Activated naive CD4-positive, alpha-beta T cell treated with anti-CD3 and anti-CD28 coated beads, Interleukin-2, amount 10 ng/mL, durations not matched to agents 7 days and 5 days (primary cell): ENCODE measurements at regions not wholly inside any gene's neighbourhood (a gene's known extent, or its start where the extent isn't known, plus 50 kb on each side); places are given as distances from the start of the nearest gene placed in this dataset.
"Not testable (repeated sequence)": the region's sequence is repeated elsewhere in the genome, so short reads cannot be mapped to it uniquely, and the experiment has no call there.

Experiments used
- CTCF ChIA-PET: fragments of 350-600 bp; sonication (Branson Sonifier 250); formaldehyde crosslinking; loops from one replicate; lab custom pipeline; 2021; ENCODE audit warnings: antibody characterized with exemption; lab: Charles Lee
- DNase-seq: peaks from one replicate; pipeline ENCODE4 v3.0.0-alpha.2; 2020
- H3K27ac Mint-ChIP-seq: one replicate; pipeline ENCODE4 v1.8.0; 2021; ENCODE audit warnings: mild to moderate bottlenecking, moderate library complexity, mixed read lengths
- H3K27me3 Mint-ChIP-seq: one replicate; pipeline ENCODE4 v1.8.0; 2021; ENCODE audit warnings: mild to moderate bottlenecking, mixed read lengths
- H3K36me3 Mint-ChIP-seq: one replicate; pipeline ENCODE4 v1.8.0; 2021; ENCODE audit warnings: mixed read lengths
- H3K4me1 Mint-ChIP-seq: one replicate; pipeline ENCODE4 v1.8.0; 2021; ENCODE audit warnings: mixed read lengths
- H3K4me3 Mint-ChIP-seq: one replicate; pipeline ENCODE4 v1.8.0; 2021; ENCODE audit warnings: mild to moderate bottlenecking, moderate library complexity, mixed read lengths
- H3K9me3 Mint-ChIP-seq: one replicate; pipeline ENCODE4 v1.8.0; 2021; ENCODE audit warnings: mixed read lengths

GRCh38 chr1:67611846-67612245, 73.2 kb upstream of the GADD45A start:
- no peaks in the 10 kb centered on the region for H3K36me3 Mint-ChIP-seq
- H3K9me3 Mint-ChIP-seq, result no peaks in the 10 kb centered on the region
- H3K27ac Mint-ChIP-seq, result no peak overlapping the region
- H3K4me3 Mint-ChIP-seq, result no peak overlapping the region
- DNase-seq, result no peak
- H3K27me3 Mint-ChIP-seq, result peaks cover 11% of the 10 kb centered on the region
- CTCF ChIA-PET, result no interaction called here
- peaks cover 6% of the 10 kb centered on the region for H3K4me1 Mint-ChIP-seq

GRCh38 chr1:67612788-67613241, 72.2 kb upstream of the GADD45A start:
- no peak for DNase-seq
- Mint-ChIP-seq H3K4me3 (no peak overlapping the region), H3K27ac (no peak overlapping the region), H3K36me3 (no peaks in the 10 kb centered on the region), H3K9me3 (no peaks in the 10 kb centered on the region), H3K27me3 (peaks cover 11% of the 10 kb centered on the region), H3K4me1 (peaks cover 2% of the 10 kb centered on the region)
- CTCF ChIA-PET, result no interaction called here

- CTCF ChIA-PET, H3K9me3 Mint-ChIP-seq, H3K4me3 Mint-ChIP-seq, H3K4me1 Mint-ChIP-seq, DNase-seq, H3K36me3 Mint-ChIP-seq, H3K27ac Mint-ChIP-seq: not testable (repeated sequence)
- peaks cover 13% of the 10 kb centered on the region for H3K27me3 Mint-ChIP-seq
Observed at GRCh38 chr1:67613479-67613878, 71.5 kb upstream of the GADD45A start.

- peaks cover 18% of the 10 kb centered on the region for H3K27me3 Mint-ChIP-seq
- H3K4me3 Mint-ChIP-seq, result no peak overlapping the region
- H3K27ac Mint-ChIP-seq, result no peak overlapping the region
- no peaks in the 10 kb centered on the region for H3K9me3 Mint-ChIP-seq
- no peak for DNase-seq
- no peaks in the 10 kb centered on the region for H3K36me3 Mint-ChIP-seq
- CTCF ChIA-PET, result no interaction called here
- no peaks in the 10 kb centered on the region for H3K4me1 Mint-ChIP-seq
Observed at GRCh38 chr1:67614511-67614934, 70.5 kb upstream of the GADD45A start.

- Mint-ChIP-seq H3K4me3 (no peak overlapping the region), H3K9me3 (no peaks in the 10 kb centered on the region), H3K36me3 (no peaks in the 10 kb centered on the region), H3K27ac (no peak overlapping the region), H3K4me1 (no peaks in the 10 kb centered on the region), H3K27me3 (peaks cover 23% of the 10 kb centered on the region)
- CTCF ChIA-PET, result no interaction called here
- DNase-seq, result no peak
Observed at GRCh38 chr1:67615886-67616285, 69.1 kb upstream of the GADD45A start.

GRCh38 chr1:67616394-67616985, 68.5 kb upstream of the GADD45A start:
- H3K27ac Mint-ChIP-seq, result no peak overlapping the region
- no peak for DNase-seq
- H3K9me3 Mint-ChIP-seq, result no peaks in the 10 kb centered on the region
- H3K27me3 Mint-ChIP-seq, result peaks cover 23% of the 10 kb centered on the region
- H3K4me1 Mint-ChIP-seq, result no peaks in the 10 kb centered on the region
- no peak overlapping the region for H3K4me3 Mint-ChIP-seq
- CTCF ChIA-PET, result no interaction called here
- no peaks in the 10 kb centered on the region for H3K36me3 Mint-ChIP-seq

GRCh38 chr1:67618285-67619018, 66.5 kb upstream of the GADD45A start:
- DNase-seq, result no peak
- H3K27me3 Mint-ChIP-seq, result peaks cover 17% of the 10 kb centered on the region
- H3K36me3 Mint-ChIP-seq, result no peaks in the 10 kb centered on the region
- no peaks in the 10 kb centered on the region for H3K4me1 Mint-ChIP-seq
- H3K4me3 Mint-ChIP-seq, result no peak overlapping the region
- CTCF ChIA-PET, result no interaction called here
- no peak overlapping the region for H3K27ac Mint-ChIP-seq
- no peaks in the 10 kb centered on the region for H3K9me3 Mint-ChIP-seq

- CTCF ChIA-PET, result no interaction called here
- no peaks in the 10 kb centered on the region for H3K4me1 Mint-ChIP-seq
- no peak overlapping the region for H3K4me3 Mint-ChIP-seq
- no peak overlapping the region for H3K27ac Mint-ChIP-seq
- DNase-seq, result no peak
- H3K36me3 Mint-ChIP-seq, result no peaks in the 10 kb centered on the region
- H3K27me3 Mint-ChIP-seq, result peaks cover 19% of the 10 kb centered on the region
- H3K9me3 Mint-ChIP-seq, result no peaks in the 10 kb centered on the region
Observed at GRCh38 chr1:67619080-67619479, 65.9 kb upstream of the GADD45A start.

GRCh38 chr1:67623906-67624305, 61.1 kb upstream of the GADD45A start:
- H3K4me3 Mint-ChIP-seq, result no peak overlapping the region
- H3K27ac Mint-ChIP-seq, result no peak overlapping the region
- peaks cover 27% of the 10 kb centered on the region for H3K27me3 Mint-ChIP-seq
- H3K4me1 Mint-ChIP-seq, result no peaks in the 10 kb centered on the region
- DNase-seq, result no peak
- no peaks in the 10 kb centered on the region for H3K36me3 Mint-ChIP-seq
- CTCF ChIA-PET, result no interaction called here
- no peaks in the 10 kb centered on the region for H3K9me3 Mint-ChIP-seq

- peaks cover 24% of the 10 kb centered on the region for H3K27me3 Mint-ChIP-seq
- H3K9me3 Mint-ChIP-seq, result no peaks in the 10 kb centered on the region
- DNase-seq, result no peak
- no peak overlapping the region for H3K4me3 Mint-ChIP-seq
- H3K4me1 Mint-ChIP-seq, result no peaks in the 10 kb centered on the region
- no peak overlapping the region for H3K27ac Mint-ChIP-seq
- H3K36me3 Mint-ChIP-seq, result no peaks in the 10 kb centered on the region
- CTCF ChIA-PET, result no interaction called here
Observed at GRCh38 chr1:67624680-67625079, 60.3 kb upstream of the GADD45A start.

GRCh38 chr1:67626090-67626860, 58.7 kb upstream of the GADD45A start:
- no peak overlapping the region for H3K4me3 Mint-ChIP-seq
- H3K36me3 Mint-ChIP-seq, result no peaks in the 10 kb centered on the region
- no peaks in the 10 kb centered on the region for H3K4me1 Mint-ChIP-seq
- H3K9me3 Mint-ChIP-seq, result no peaks in the 10 kb centered on the region
- peaks cover 24% of the 10 kb centered on the region for H3K27me3 Mint-ChIP-seq
- no peak overlapping the region for H3K27ac Mint-ChIP-seq
- CTCF ChIA-PET, result no interaction called here
- no peak for DNase-seq

GRCh38 chr1:67626861-67627235, 58.2 kb upstream of the GADD45A start:
- Mint-ChIP-seq H3K27ac (no peak overlapping the region), H3K27me3 (peaks cover 27% of the 10 kb centered on the region), H3K4me1 (no peaks in the 10 kb centered on the region), H3K4me3 (no peak overlapping the region), H3K9me3 (no peaks in the 10 kb centered on the region), H3K36me3 (no peaks in the 10 kb centered on the region)
- CTCF ChIA-PET, result no interaction called here
- DNase-seq, result no peak

- DNase-seq, result no peak
- Mint-ChIP-seq H3K4me1 (no peaks in the 10 kb centered on the region), H3K36me3 (no peaks in the 10 kb centered on the region), H3K27me3 (peaks cover 27% of the 10 kb centered on the region), H3K4me3 (no peak overlapping the region), H3K9me3 (no peaks in the 10 kb centered on the region), H3K27ac (no peak overlapping the region)
- CTCF ChIA-PET, result interaction anchor here (1.5 kb wide), 1 partner anchor 133 kb away, joined by 3 read pairs; no protein-coding TSS in a partner anchor
Observed at GRCh38 chr1:67627336-67627735, 57.7 kb upstream of the GADD45A start.

GRCh38 chr1:67627906-67628305, 57.1 kb upstream of the GADD45A start:
- Mint-ChIP-seq H3K27me3 (peaks cover 27% of the 10 kb centered on the region), H3K27ac (no peak overlapping the region), H3K36me3 (no peaks in the 10 kb centered on the region), H3K4me3 (no peak overlapping the region), H3K4me1 (no peaks in the 10 kb centered on the region), H3K9me3 (no peaks in the 10 kb centered on the region)
- DNase-seq, result no peak
- CTCF ChIA-PET, result interaction anchor here (1.5 kb wide), 1 partner anchor 133 kb away, joined by 3 read pairs; no protein-coding TSS in a partner anchor
